ENCODE measurements at regions not wholly inside any gene's neighbourhood (a gene's known extent, or its start where the extent isn't known, plus 50 kb on each side); places are given as distances from the start of the nearest gene placed in this dataset.

DNA sequence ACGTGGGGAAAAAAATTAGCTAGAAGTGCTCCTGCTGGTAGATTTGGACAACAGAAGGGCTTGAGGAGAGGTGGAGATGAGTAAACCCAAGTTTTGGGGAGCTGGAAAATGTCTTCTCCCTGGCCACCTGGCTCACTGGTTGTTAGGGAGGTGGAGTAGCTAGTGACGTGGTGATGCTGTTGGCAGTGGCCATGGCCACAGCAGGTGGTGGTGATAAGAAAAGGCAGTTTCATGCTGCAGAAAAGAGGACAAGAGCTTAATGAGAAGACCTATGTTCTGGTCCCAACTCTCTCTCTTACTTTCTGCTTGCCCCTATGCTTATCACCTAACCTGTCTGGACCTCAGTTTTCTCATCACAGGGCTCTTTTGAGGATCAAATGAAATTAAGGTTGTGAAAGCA, 223.5 kb upstream of the N4BP1 start:
- no peaks in the 10 kb centered on the region for H3K9me3 Mint-ChIP-seq (ENCODE audit: low read depth)
- H3K4me3 Mint-ChIP-seq = no peak overlapping the region
- H3K27me3 Mint-ChIP-seq = no peaks in the 10 kb centered on the region

GRCh38 chr16:48831076-48831722, 221.2 kb upstream of the N4BP1 start:
- no peak overlapping the region for H3K4me3 Mint-ChIP-seq
- H3K4me1 Mint-ChIP-seq = no peaks in the 10 kb centered on the region
- no peak for ATAC-seq
- CTCF ChIA-PET = no interaction called here
- DNase-seq = no peak
- no peaks in the 10 kb centered on the region for H3K27me3 Mint-ChIP-seq
- no peaks in the 10 kb centered on the region for H3K36me3 Mint-ChIP-seq
- no peak overlapping the region for H3K27ac Mint-ChIP-seq
- no peaks in the 10 kb centered on the region for H3K9me3 Mint-ChIP-seq (ENCODE audit: low read depth)

More for the DNA sequence above, 223.5 kb upstream of the N4BP1 start:
- no peak for DNase-seq
- no peaks in the 10 kb centered on the region for H3K36me3 Mint-ChIP-seq
- CTCF ChIA-PET = no interaction called here
- no peak for ATAC-seq
- no peak overlapping the region for H3K27ac Mint-ChIP-seq
- H3K4me1 Mint-ChIP-seq = no peaks in the 10 kb centered on the region

DNA sequence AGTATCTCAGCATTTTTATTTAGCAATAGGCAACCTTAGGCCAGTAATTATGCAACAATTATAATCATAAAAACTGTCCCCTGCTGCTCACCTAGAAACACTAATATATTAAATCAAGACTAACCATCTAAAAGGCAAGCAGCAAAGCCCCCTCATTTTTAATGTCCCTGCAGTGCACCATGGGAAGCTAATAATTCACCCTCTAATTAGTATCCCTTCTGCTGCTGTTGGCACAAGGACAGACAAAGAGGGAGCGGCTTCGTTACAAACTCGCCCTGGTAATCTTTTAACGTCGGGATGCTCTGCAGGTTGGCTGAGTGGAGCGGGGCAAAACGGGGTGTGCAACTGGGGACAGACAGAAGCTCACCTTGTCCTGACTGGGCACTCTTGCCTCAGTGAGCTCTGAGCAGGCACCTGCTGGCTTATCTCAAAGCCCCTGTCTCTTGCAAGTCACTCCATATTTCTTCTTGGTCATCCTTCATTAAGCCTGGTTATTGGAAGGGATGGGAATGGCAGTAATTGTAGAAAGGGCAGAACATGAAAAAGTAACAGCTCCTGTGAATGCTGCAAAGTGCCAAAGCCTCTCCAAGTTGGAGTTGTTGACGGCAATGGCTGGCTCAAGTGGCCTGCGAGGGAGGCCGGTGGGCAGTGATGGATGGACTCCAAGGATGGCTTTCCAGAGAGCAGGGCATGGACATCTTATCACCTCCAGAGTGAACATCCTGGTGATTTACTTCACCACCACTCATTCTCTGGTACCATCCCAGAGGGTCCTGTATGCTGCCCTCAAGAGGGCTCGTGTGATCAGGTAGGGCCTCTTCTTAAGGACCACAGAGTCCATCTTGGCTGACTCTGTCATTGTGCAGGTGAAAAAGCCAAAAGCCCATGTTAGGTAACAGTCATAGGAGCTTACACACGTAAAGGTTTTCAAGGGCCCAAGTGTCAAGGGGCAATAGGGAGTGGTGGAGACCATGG, 219.6 kb upstream of the N4BP1 start:
- CTCF ChIA-PET = no interaction called here
- Mint-ChIP-seq H3K4me1 (no peaks in the 10 kb centered on the region), H3K4me3 (no peak overlapping the region), H3K9me3 (ENCODE audit: low read depth) (no peaks in the 10 kb centered on the region), H3K27me3 (no peaks in the 10 kb centered on the region), H3K27ac (no peak overlapping the region), H3K36me3 (no peaks in the 10 kb centered on the region)
- ATAC-seq = no peak
- DNase-seq = no peak

GRCh38 chr16:48824271-48824670, 214.3 kb upstream of the N4BP1 start:
- no peaks in the 10 kb centered on the region for H3K4me1 Mint-ChIP-seq
- no peak overlapping the region for H3K27ac Mint-ChIP-seq
- H3K27me3 Mint-ChIP-seq = no peaks in the 10 kb centered on the region
- ATAC-seq = no peak
- no peak for DNase-seq
- H3K4me3 Mint-ChIP-seq = no peak overlapping the region
- H3K9me3 Mint-ChIP-seq (ENCODE audit: low read depth) = no peaks in the 10 kb centered on the region
- CTCF ChIA-PET = no interaction called here
- H3K36me3 Mint-ChIP-seq = no peaks in the 10 kb centered on the region

GRCh38 chr16:48822431-48822830, 212.5 kb upstream of the N4BP1 start:
- no peak for DNase-seq
- no peaks in the 10 kb centered on the region for H3K9me3 Mint-ChIP-seq (ENCODE audit: low read depth)
- H3K27ac Mint-ChIP-seq = no peak overlapping the region
- H3K36me3 Mint-ChIP-seq = no peaks in the 10 kb centered on the region
- H3K4me3 Mint-ChIP-seq = no peak overlapping the region
- CTCF ChIA-PET = interaction anchor here (1.1 kb wide), 1 partner anchor 136 kb away, joined by 3 read pairs; no protein-coding TSS in a partner anchor
- H3K27me3 Mint-ChIP-seq = no peaks in the 10 kb centered on the region
- ATAC-seq = no peak
- no peaks in the 10 kb centered on the region for H3K4me1 Mint-ChIP-seq

GRCh38 chr16:48820379-48820778, 210.4 kb upstream of the N4BP1 start:
- CTCF ChIA-PET = no interaction called here
- Mint-ChIP-seq H3K4me1 (no peaks in the 10 kb centered on the region), H3K27ac (no peak overlapping the region), H3K36me3 (no peaks in the 10 kb centered on the region), H3K9me3 (ENCODE audit: low read depth) (no peaks in the 10 kb centered on the region), H3K27me3 (no peaks in the 10 kb centered on the region), H3K4me3 (no peak overlapping the region)
- no peak for ATAC-seq
- no peak for DNase-seq

DNA sequence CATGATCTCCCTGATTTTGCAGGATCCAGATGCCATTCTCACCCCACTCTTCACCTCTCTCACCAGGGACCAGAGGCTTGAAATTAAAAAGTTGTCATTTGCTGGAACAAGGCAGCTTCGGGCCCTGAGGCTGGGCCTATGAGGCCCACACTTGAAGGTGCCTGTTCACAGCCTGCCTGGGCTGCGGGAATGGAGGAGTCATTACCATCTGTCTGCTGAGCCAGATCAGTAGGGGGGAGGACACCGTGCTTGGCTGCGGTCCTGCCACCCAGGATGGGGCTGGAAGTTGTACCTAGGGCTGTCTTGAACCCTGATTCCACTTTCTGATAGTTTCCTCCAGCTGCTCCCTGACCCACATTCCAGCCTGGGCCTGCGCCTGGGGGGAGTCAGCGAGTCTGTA, 208.3 kb upstream of the N4BP1 start:
- no peaks in the 10 kb centered on the region for H3K9me3 Mint-ChIP-seq (ENCODE audit: low read depth)
- no peak for DNase-seq
- ATAC-seq = no peak
- H3K36me3 Mint-ChIP-seq = no peaks in the 10 kb centered on the region
- no peak overlapping the region for H3K27ac Mint-ChIP-seq
- no peaks in the 10 kb centered on the region for H3K27me3 Mint-ChIP-seq
- H3K4me3 Mint-ChIP-seq = no peak overlapping the region
- CTCF ChIA-PET = no interaction called here
- H3K4me1 Mint-ChIP-seq = no peaks in the 10 kb centered on the region

GRCh38 chr16:48817032-48817431, 207.1 kb upstream of the N4BP1 start:
- DNase-seq (no peak), ATAC-seq (no peak)
- Mint-ChIP-seq H3K9me3 (ENCODE audit: low read depth) (no peaks in the 10 kb centered on the region), H3K36me3 (no peaks in the 10 kb centered on the region), H3K27ac (no peak overlapping the region), H3K27me3 (peaks cover 6% of the 10 kb centered on the region), H3K4me1 (no peaks in the 10 kb centered on the region), H3K4me3 (no peak overlapping the region)
- CTCF ChIA-PET = no interaction called here

- CTCF ChIA-PET = no interaction called here
- Mint-ChIP-seq H3K9me3 (ENCODE audit: low read depth) (no peaks in the 10 kb centered on the region), H3K27me3 (peaks cover 13% of the 10 kb centered on the region), H3K4me1 (no peaks in the 10 kb centered on the region), H3K4me3 (no peak overlapping the region), H3K27ac (no peak overlapping the region), H3K36me3 (no peaks in the 10 kb centered on the region)
- DNase-seq (no peak), ATAC-seq (no peak)
Measured at GRCh38 chr16:48816393-48816792, 206.4 kb upstream of the N4BP1 start.

GRCh38 chr16:48814994-48815393, 205.0 kb upstream of the N4BP1 start:
- no peaks in the 10 kb centered on the region for H3K36me3 Mint-ChIP-seq
- H3K27me3 Mint-ChIP-seq = peaks cover 19% of the 10 kb centered on the region
- no peaks in the 10 kb centered on the region for H3K9me3 Mint-ChIP-seq (ENCODE audit: low read depth)
- ATAC-seq = no peak
- CTCF ChIA-PET = no interaction called here
- H3K4me3 Mint-ChIP-seq = no peak overlapping the region
- H3K27ac Mint-ChIP-seq = no peak overlapping the region
- DNase-seq = no peak
- H3K4me1 Mint-ChIP-seq = no peaks in the 10 kb centered on the region

- Mint-ChIP-seq H3K9me3 (ENCODE audit: low read depth) (no peaks in the 10 kb centered on the region), H3K27ac (no peak overlapping the region), H3K4me1 (no peaks in the 10 kb centered on the region), H3K4me3 (no peak overlapping the region), H3K36me3 (no peaks in the 10 kb centered on the region), H3K27me3 (peaks cover 27% of the 10 kb centered on the region)
- ATAC-seq (no peak), DNase-seq (no peak)
- CTCF ChIA-PET = no interaction called here
Measured at GRCh38 chr16:48813485-48813884, 203.5 kb upstream of the N4BP1 start.

DNA sequence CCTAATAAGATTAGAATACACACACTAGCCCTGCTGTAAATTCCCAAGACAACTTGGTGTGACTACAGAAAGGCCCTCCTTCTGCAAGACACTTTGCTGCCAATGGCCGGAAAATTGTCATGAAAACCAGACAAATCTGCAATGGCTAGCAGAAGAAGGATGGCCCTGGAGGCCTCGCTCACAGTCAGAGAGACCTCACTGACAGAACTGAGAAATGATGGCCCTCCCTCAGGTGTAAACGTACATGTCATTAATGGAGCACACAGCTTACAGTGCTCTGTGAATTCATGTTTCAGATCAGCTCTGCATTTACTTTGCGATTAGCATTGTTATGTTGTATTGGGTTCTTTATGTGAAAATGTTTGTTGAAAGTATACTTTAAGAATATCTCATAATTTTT, 202.9 kb upstream of the N4BP1 start:
- DNase-seq (no peak), ATAC-seq (no peak)
- H3K27ac Mint-ChIP-seq = no peak overlapping the region
- H3K4me3 Mint-ChIP-seq = no peak overlapping the region
- H3K36me3 Mint-ChIP-seq = no peaks in the 10 kb centered on the region
- no peaks in the 10 kb centered on the region for H3K4me1 Mint-ChIP-seq
- peaks cover 27% of the 10 kb centered on the region for H3K27me3 Mint-ChIP-seq
- H3K9me3 Mint-ChIP-seq (ENCODE audit: low read depth) = no peaks in the 10 kb centered on the region
- CTCF ChIA-PET = no interaction called here

DNA sequence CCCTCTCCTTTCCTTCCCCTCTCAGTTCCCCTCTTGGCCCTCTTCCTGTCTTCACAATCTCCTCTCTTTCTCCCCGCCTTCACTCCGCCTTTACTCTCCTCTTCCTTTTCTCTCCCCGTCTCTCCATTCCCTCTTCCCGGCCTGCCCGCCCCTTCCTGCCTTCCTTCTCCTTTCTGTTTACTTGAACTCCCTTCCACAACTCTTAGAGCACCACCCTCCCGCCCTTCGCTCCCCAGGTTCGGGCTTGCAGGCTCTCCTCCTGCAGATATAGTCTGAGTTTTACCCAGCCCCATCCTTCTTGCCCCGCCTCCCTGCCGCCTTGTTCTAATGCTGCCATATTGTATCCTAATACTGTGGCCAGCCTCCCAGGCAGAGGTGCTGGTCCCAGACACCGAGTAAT, 201.5 kb upstream of the N4BP1 start:
- Mint-ChIP-seq H3K9me3 (ENCODE audit: low read depth) (no peaks in the 10 kb centered on the region), H3K36me3 (no peaks in the 10 kb centered on the region), H3K27me3 (peaks cover 27% of the 10 kb centered on the region), H3K4me1 (no peaks in the 10 kb centered on the region), H3K4me3 (no peak overlapping the region), H3K27ac (no peak overlapping the region)
- no peak for DNase-seq
- CTCF ChIA-PET = no interaction called here
- ATAC-seq = no peak

GRCh38 chr16:48810803-48811453, 200.9 kb upstream of the N4BP1 start:
- no peak overlapping the region for H3K4me3 Mint-ChIP-seq
- H3K4me1 Mint-ChIP-seq = no peaks in the 10 kb centered on the region
- CTCF ChIA-PET = no interaction called here
- DNase-seq (no peak), ATAC-seq (no peak)
- H3K27me3 Mint-ChIP-seq = peaks cover 27% of the 10 kb centered on the region
- no peak overlapping the region for H3K27ac Mint-ChIP-seq
- no peaks in the 10 kb centered on the region for H3K36me3 Mint-ChIP-seq
- H3K9me3 Mint-ChIP-seq (ENCODE audit: low read depth) = no peaks in the 10 kb centered on the region

All from activated CD8-positive, alpha-beta memory T cell treated with anti-CD3 and anti-CD28 coated beads, Interleukin-2, amount 10 ng/mL, durations not matched to agents 7 days and 5 days (primary cell).